ENCODE measurements at regions not wholly inside any gene's neighbourhood (a gene's known extent, or its start where the extent isn't known, plus 50 kb on each side); places are given as distances from the start of the nearest gene placed in this dataset.
"Not testable (repeated sequence)": the region's sequence is repeated elsewhere in the genome, so short reads cannot be mapped to it uniquely, and the experiment has no call there.

- no peaks in the 10 kb centered on the region for H4K20me1 ChIP-seq (ENCODE audit: insufficient read depth, low read length, poor library complexity, severe bottlenecking)
- H3K4me3 ChIP-seq (ENCODE audit: low read length, poor library complexity, severe bottlenecking), result no peak overlapping the region
- H3K9me3 ChIP-seq (ENCODE audit: insufficient read depth, low read depth, low read length), result no peaks in the 10 kb centered on the region
Observed at GRCh38 chr4:77349364-77349763, 192.4 kb downstream of the CCNG2 start.

GRCh38 chr4:77349796-77350195 lies 192.8 kb downstream of the CCNG2 start:
- Histone ChIP-seq H3K9me3 (ENCODE audit: insufficient read depth, low read depth, low read length) (no peaks in the 10 kb centered on the region), H3K9me2 (replicated peaks; ENCODE audit: low read depth, low read length) (no peaks in the 10 kb centered on the region), H3K36me3 (ENCODE audit: insufficient read depth, low read length) (no peaks in the 10 kb centered on the region), H2AFZ (ENCODE audit: low read length) (no peak overlapping the region), H3K9ac (ENCODE audit: low read depth, low read length, poor library complexity, severe bottlenecking) (no peak overlapping the region), H3K4me1 (ENCODE audit: insufficient read depth, low read length, poor library complexity, severe bottlenecking) (peaks cover 8% of the 10 kb centered on the region), H3K4me3 (ENCODE audit: low read length, poor library complexity, severe bottlenecking) (no peak overlapping the region), H3K79me2 (ENCODE audit: insufficient read depth, low read length) (no peaks in the 10 kb centered on the region), H3K4me2 (ENCODE audit: low read depth, low read length, poor library complexity, severe bottlenecking) (no peak overlapping the region), H3K27me3 (ENCODE audit: insufficient read depth, low read length, poor library complexity, severe bottlenecking) (no peaks in the 10 kb centered on the region), H4K20me1 (ENCODE audit: insufficient read depth, low read length, poor library complexity, severe bottlenecking) (no peaks in the 10 kb centered on the region), H3F3A (ENCODE audit: low read depth) (no peaks in the 10 kb centered on the region)
- TF ChIP-seq, protein P1, sequence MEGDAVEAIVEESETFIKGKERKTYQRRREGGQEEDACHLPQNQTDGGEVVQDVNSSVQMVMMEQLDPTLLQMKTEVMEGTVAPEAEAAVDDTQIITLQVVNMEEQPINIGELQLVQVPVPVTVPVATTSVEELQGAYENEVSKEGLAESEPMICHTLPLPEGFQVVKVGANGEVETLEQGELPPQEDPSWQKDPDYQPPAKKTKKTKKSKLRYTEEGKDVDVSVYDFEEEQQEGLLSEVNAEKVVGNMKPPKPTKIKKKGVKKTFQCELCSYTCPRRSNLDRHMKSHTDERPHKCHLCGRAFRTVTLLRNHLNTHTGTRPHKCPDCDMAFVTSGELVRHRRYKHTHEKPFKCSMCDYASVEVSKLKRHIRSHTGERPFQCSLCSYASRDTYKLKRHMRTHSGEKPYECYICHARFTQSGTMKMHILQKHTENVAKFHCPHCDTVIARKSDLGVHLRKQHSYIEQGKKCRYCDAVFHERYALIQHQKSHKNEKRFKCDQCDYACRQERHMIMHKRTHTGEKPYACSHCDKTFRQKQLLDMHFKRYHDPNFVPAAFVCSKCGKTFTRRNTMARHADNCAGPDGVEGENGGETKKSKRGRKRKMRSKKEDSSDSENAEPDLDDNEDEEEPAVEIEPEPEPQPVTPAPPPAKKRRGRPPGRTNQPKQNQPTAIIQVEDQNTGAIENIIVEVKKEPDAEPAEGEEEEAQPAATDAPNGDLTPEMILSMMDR (conservative IDR thresholded peaks at IDR 0.05; ENCODE audit: low read length), result no peak
- TF ChIP-seq EZH2phosphoT487 (IDR thresholded peaks at IDR 0.05; ENCODE audit: borderline replicate concordance), result no peak

More at GRCh38 chr4:77349364-77349763, 192.4 kb downstream of the CCNG2 start:
- H3K9ac ChIP-seq (ENCODE audit: low read depth, low read length, poor library complexity, severe bottlenecking), result no peak overlapping the region
- no peaks in the 10 kb centered on the region for H3K27me3 ChIP-seq (ENCODE audit: insufficient read depth, low read length, poor library complexity, severe bottlenecking)
- no peak overlapping the region for H3K4me2 ChIP-seq (ENCODE audit: low read depth, low read length, poor library complexity, severe bottlenecking)
- TF ChIP-seq EZH2phosphoT487 (IDR thresholded peaks at IDR 0.05; ENCODE audit: borderline replicate concordance), result no peak
- TF ChIP-seq, protein P1 (conservative IDR thresholded peaks at IDR 0.05; ENCODE audit: low read length), result no peak
- H2AFZ ChIP-seq (ENCODE audit: low read length), result no peak overlapping the region
- no peaks in the 10 kb centered on the region for H3K36me3 ChIP-seq (ENCODE audit: insufficient read depth, low read length)
- H3K9me2 ChIP-seq (replicated peaks; ENCODE audit: low read depth, low read length), result no peaks in the 10 kb centered on the region
- H3K79me2 ChIP-seq (ENCODE audit: insufficient read depth, low read length), result no peaks in the 10 kb centered on the region
- no peaks in the 10 kb centered on the region for H3F3A ChIP-seq (ENCODE audit: low read depth)
- peaks cover 3% of the 10 kb centered on the region for H3K4me1 ChIP-seq (ENCODE audit: insufficient read depth, low read length, poor library complexity, severe bottlenecking)

- Histone ChIP-seq H2AFZ (ENCODE audit: low read length) (no peak overlapping the region), H3K4me1 (ENCODE audit: insufficient read depth, low read length, poor library complexity, severe bottlenecking) (peaks cover 13% of the 10 kb centered on the region), H3K9ac (ENCODE audit: low read depth, low read length, poor library complexity, severe bottlenecking) (no peak overlapping the region), H3K79me2 (ENCODE audit: insufficient read depth, low read length) (no peaks in the 10 kb centered on the region), H3K4me3 (ENCODE audit: low read length, poor library complexity, severe bottlenecking) (no peak overlapping the region), H4K20me1 (ENCODE audit: insufficient read depth, low read length, poor library complexity, severe bottlenecking) (no peaks in the 10 kb centered on the region), H3K27me3 (ENCODE audit: insufficient read depth, low read length, poor library complexity, severe bottlenecking) (no peaks in the 10 kb centered on the region), H3K36me3 (ENCODE audit: insufficient read depth, low read length) (no peaks in the 10 kb centered on the region), H3F3A (ENCODE audit: low read depth) (no peaks in the 10 kb centered on the region), H3K9me3 (ENCODE audit: insufficient read depth, low read depth, low read length) (no peaks in the 10 kb centered on the region), H3K9me2 (replicated peaks; ENCODE audit: low read depth, low read length) (no peaks in the 10 kb centered on the region), H3K4me2 (ENCODE audit: low read depth, low read length, poor library complexity, severe bottlenecking) (no peak overlapping the region)
- no peak for TF ChIP-seq EZH2phosphoT487 (IDR thresholded peaks at IDR 0.05; ENCODE audit: borderline replicate concordance)
Observed at GRCh38 chr4:77352192-77352591, 195.2 kb downstream of the CCNG2 start.

GRCh38 chr4:77353724-77354315 lies 196.8 kb downstream of the CCNG2 start:
- H3K36me3 ChIP-seq (ENCODE audit: insufficient read depth, low read length); H3K9me2 ChIP-seq (replicated peaks; ENCODE audit: low read depth, low read length); H3K79me2 ChIP-seq (ENCODE audit: insufficient read depth, low read length); H3K4me2 ChIP-seq (ENCODE audit: low read depth, low read length, poor library complexity, severe bottlenecking); H3K9me3 ChIP-seq (ENCODE audit: insufficient read depth, low read depth, low read length); H4K20me1 ChIP-seq (ENCODE audit: insufficient read depth, low read length, poor library complexity, severe bottlenecking); H3K9ac ChIP-seq (ENCODE audit: low read depth, low read length, poor library complexity, severe bottlenecking); H3K27me3 ChIP-seq (ENCODE audit: insufficient read depth, low read length, poor library complexity, severe bottlenecking); H2AFZ ChIP-seq (ENCODE audit: low read length); H3F3A ChIP-seq (ENCODE audit: low read depth); H3K4me3 ChIP-seq (ENCODE audit: low read length, poor library complexity, severe bottlenecking): not testable (repeated sequence)
- peaks cover 13% of the 10 kb centered on the region for H3K4me1 ChIP-seq (ENCODE audit: insufficient read depth, low read length, poor library complexity, severe bottlenecking)
- TF ChIP-seq, protein P1 (conservative IDR thresholded peaks at IDR 0.05; ENCODE audit: low read length), result peak; percentile 37

All from Loucy (cell line).